DMS153 treated with DMSO at 0.1 percent for 48 hours (cell line): ENCODE measurements at regions not wholly inside any gene's neighbourhood (a gene's known extent, or its start where the extent isn't known, plus 50 kb on each side); places are given as distances from the start of the nearest gene placed in this dataset.
A peak's percentile ranks its signal among the peaks of the same experiment; 100 is the strongest.

Source experiments
- DNase-seq: peaks from one replicate; lab custom pipeline; 2025; ENCODE audit not compliant: unreplicated experiment; lab: John Stamatoyannopoulos, UW

DNA sequence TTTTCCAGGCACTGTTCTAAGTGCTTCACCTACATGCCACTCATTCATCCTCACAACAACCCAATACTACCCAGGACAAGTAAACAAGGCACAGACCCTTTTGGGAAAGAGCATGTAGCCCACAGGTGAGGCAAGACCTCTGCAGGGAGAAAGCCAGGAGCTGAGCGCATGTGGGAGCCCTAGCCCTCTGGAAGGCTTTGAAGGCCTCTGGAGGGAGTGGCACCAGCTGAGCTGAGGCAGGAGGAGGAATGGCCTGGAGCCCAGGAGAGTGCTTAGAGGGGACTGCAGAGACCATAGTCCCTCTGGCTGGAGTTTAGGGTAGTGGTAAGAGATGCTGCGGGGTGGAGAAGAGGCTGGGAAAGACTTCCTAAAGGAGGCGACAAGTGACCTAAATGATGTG lies 516.5 kb downstream of the FUT8 start:
- DNase-seq, result no peak

GRCh38 chr14:65933400-65934069 lies 521.0 kb downstream of the FUT8 start:
- DNase-seq, result no peak

- no peak for DNase-seq
Observed at GRCh38 chr14:65934070-65934435, 521.5 kb downstream of the FUT8 start.

DNA sequence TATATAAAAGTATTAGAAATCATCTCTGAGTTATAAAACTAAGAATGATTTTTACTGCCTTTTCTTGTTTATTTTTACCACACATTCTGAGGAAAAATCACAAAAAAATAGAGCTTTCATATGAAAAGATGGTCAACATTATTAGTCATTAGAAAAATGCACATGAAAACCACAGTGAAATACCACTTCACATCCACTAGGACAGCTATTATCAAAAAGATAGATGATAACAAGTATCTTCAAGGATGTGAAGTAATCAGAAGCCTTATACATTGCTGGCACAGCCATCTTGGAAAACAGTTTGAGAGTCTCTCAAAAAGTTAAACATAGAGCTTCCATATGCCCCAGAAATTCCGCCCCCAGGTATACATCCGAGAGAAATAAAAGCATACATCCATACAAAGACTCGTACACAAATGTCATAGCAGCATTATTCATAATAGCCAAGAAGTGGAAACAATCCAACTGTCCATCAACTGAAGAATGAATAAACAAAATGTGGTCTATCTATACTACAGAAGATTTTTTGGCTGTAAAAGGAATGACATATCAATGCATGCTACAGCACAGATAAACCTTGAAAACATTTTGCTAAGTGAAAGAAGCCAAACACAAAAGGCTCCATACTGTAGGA lies 523.9 kb downstream of the FUT8 start:
- DNase-seq, result no peak

DNA sequence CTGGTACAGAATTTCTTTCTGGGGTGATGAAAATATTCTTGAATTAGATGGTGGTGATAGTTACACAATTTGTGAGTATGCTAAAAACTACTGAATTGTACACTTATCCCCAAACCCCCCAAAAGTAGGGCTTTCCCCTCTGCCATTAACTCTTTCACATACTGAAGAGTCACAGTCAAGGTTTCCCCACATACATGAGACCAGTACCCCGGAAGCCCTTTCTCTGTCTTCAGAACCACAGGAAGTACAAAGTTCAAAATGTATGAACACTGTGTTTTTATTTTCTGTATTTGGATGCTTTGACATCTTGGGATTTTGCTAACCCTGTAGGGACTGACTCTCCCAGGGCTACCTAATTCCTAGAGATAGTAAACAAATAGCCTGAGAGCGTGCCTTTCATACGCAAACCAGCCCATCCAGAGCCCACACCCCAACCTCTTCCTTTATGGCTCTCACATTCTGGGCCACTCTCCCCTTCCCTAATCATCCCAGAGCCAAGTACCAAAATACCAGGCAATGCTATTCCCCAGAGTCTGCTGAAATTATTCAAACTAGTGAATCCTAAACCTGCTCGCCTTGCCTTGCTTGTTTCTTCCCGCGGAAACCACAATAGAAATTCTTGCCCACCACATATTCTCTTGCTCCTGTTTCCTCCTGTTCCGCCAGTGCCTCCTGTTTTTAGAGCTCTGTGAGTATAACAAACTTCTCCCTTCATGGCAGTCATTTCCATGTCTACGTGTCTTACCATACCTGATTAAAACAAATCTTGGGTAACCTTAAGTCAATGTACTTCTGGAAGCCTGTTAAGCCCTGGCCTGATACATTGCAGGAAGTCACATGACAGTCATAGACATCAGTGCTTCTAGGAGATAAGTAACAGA lies 524.8 kb downstream of the FUT8 start:
- DNase-seq, result no peak

GRCh38 chr14:65937960-65938316 lies 525.4 kb downstream of the FUT8 start:
- no peak for DNase-seq

DNA sequence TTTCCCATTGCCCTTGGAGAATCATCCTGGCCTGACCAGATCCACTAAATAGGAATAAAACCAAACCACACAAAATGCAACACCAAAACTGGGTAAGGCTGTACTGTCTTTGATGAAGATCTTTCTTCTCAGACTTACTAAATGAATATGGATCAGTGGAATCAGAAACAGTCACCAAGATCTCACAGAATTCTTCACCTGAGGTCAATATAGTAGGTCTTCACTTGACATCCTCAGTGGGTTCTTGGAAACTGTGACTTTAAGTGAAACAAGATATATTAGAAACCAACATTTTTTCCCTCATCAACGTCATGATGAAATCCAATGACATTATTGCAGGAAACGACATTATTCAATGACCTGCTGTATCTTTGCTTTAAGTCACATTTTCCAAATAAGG lies 526.2 kb downstream of the FUT8 start:
- no peak for DNase-seq

- no peak for DNase-seq
Observed at GRCh38 chr14:65939184-65939583, 526.7 kb downstream of the FUT8 start.

GRCh38 chr14:65940056-65940735 lies 527.7 kb downstream of the FUT8 start:
- no peak for DNase-seq

GRCh38 chr14:65941091-65941490 lies 528.6 kb downstream of the FUT8 start:
- no peak for DNase-seq

DNA sequence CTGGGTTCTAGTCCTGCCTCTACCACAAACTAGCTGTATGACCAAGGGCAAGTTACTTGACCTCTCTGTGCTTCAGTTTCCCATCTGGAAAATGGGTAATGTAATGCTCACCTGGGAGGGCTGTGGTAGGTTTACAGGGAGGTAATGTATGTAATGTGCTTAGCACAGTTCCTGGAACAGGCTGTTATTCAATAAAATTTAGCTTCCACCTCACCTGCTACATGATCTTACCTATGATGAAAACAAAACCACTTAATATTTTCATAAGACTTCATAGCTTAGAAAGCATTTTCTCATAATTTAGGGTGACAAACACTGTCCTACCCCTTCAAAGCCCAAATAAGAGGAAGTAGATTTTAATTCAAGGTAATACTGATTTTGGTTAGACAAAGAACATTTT lies 530.6 kb downstream of the FUT8 start:
- DNase-seq, result no peak

DNA sequence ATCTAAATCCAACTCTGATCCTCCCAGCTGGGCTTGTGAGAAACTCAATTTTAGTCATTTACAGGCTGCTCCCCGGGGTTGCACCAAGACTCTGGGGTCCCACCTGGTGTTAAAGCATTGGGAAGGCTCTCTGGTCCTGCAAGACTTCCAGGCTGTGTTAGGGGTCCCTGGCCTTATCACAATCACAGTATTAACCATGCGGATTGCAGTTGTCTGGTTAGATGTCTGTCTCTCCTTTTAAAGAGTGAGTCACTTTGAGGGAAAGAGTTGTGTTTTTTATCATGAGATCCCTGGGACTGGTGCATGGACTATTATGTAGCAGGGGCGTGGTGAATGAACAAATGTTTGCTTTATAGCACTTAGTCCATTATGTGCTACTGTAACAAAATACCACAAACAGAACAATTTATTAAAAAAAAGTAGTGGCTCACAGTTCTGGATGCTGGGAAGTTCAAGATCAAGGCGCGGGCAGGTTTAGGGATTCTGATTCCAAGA lies 531.4 kb downstream of the FUT8 start:
- DNase-seq, result no peak

- DNase-seq, result no peak
Observed at GRCh38 chr14:65945327-65945726, 532.8 kb downstream of the FUT8 start.

- no peak for DNase-seq
Observed at GRCh38 chr14:65946494-65946893, 534.0 kb downstream of the FUT8 start.

DNA sequence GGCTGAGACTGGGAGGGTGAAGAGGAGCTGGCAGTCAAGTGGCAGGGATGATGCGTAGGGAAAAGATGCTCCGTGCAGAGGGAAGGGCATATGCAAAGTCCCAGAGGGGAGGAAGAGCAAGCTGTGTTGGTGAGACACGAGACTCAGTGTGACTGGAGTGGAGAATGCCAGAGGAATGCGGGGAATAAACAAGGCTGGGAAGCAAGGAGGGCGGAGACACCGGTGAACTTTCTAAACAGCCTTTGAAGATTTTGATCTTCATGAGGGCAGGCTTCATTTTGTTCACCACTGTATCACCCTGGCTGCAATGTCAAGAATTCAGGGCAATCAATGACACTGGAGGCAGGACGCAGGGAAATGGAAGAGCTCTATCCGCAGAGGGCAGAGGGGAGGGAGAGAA lies 535.8 kb downstream of the FUT8 start:
- no peak for DNase-seq

DNA sequence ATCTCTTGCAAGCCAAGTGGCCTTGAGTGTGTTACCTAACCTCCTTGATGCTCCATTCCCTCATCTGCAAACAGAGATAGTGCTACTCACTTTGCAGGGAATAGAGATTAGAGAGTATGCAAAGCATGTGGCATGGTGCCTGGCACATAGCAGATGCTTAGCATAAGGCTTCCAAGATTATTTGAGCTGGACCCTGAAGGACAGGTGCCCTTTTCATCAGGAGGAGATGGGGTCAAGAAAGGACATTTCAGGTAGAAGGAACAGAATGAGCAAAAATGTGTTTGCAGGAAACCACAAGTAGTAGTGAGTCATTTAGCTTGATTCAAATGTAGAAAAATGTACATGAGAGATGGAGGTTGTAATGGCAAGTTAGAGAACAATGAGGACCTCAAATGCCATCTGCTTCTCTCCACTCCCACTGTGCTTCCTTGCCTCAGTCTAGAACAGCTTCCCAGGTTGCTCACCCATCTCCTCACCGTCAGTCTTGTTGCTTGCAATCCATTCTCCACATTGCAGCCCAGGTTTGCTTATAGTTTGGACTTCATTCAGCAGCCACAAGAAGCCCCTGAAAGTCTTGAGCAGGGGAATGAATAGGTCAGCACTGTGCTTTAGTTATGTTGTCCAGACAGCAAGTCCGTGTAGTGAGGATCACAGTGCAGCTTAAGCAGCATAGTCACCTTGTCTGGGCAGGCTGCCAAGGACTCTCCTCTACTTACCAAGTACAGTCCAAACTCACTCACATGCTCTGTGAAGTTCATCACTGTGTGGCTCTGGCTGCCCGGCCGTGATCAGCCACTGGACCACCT lies 536.3 kb upstream of the CCDC196 start:
- peak; percentile 37 for DNase-seq

DNA sequence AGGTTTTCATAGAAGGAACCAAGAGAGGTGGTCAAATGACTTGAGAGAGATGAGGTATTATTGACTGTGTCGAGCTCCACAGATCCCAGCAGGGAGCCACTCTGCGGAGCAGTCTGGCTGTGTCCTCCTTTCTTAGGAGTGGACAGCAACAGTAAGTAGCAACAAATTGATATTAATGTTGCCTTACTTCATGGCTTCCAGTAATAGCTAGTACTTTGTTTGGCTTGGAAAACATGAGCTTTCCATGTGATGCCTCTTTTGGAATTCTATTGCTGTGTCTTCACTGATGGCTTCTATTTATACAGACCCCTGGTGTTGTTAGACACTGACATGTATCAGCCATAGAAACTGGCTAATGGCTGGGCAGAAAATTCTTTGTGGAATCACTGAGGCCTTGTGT lies 531.2 kb upstream of the CCDC196 start:
- no peak for DNase-seq

DNA sequence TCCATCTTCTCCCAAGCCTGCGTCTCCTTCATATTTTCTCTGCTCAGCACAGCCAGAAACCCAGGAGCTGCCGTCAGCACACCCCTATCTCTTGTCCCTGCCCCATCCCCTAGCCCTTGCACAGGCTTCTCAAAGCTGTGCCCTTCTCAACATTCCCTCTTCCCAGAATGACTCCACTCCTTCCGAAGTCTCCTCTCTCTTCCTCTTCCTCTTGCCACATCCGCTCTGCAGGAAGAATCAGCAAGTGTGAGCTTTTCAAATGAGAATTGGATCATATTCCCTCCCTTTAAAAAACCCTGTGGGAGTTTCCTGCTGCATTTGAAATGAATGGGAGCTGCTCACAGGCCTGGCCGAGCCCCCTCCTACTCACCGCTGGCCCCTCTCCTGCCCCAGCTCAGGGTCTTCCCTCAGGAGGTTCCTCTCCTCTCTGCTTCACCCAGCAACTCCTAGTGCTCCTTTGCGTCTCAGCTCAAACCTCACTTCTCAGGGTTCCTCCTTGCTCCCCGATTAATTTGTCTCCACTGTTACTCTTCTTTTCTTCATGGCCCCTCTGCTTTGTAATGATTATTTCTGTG lies 528.5 kb upstream of the CCDC196 start:
- DNase-seq, result no peak

DNA sequence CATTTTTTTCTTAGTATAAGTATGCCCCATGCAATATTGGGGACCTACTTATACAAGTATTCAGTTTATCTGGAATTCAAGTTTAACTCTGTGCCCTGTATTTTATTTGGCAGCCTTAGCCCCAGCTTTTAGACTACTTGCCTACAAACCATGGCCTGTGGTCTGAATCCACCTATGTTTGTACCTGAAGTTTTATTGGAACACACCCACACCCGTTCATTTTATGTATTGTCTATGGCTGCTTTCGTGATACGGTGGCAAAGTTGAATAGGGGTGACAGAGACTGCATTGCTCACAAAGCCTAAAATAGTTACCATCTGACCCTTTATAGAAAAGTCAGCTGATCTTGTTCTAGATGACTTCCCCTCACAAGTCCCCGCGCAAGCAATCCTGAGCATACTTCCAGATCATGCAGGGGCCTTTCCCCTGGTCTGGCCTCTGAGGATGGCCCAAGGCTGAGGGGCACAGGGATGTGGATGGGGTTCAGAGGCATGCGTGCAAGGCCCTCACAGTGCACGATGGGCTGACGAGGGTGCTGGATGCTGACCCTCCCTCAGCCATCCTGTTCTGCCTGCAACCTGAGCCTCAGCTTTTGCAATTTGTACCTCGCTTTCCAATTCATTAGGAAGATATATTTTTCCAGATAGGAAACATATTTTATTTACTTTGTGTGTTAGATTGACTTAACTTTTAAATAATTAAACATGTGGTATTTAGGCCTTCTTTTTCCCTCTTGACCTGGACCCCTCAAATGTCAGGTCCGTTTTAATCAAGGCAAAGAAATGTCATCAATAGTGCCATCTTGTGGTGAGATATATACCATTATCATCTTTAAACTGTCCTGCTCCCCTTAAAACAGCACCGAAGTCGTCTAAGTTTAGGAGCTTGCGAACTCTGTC lies 527.3 kb upstream of the CCDC196 start:
- DNase-seq, result peak; percentile 45
